Testis (tissue), 2 donors: ENCODE measurements at regions not wholly inside any gene's neighbourhood (a gene's known extent, or its start where the extent isn't known, plus 50 kb on each side); places are given as distances from the start of the nearest gene placed in this dataset.

Source experiments
- CTCF ChIP-seq, 3 experiments: fragments of 450-650 bp in 2 of 3; fragments of 200-600 bp in 1 of 3; sonication (generic) in 1 of 3; IDR thresholded peaks; one replicate each; pipeline ENCODE4 v1.5.1; 2016 to 2019; ENCODE audit warnings: antibody characterized with exemption in 3 of 3, mild to moderate bottlenecking in 2 of 3, moderate library complexity in 1 of 3
- POLR2A ChIP-seq: fragments of 450-650 bp; IDR thresholded peaks from one replicate; pipeline ENCODE4 v1.6.1; 2017; ENCODE audit warnings: antibody characterized with exemption, mild to moderate bottlenecking, moderate library complexity

DNA sequence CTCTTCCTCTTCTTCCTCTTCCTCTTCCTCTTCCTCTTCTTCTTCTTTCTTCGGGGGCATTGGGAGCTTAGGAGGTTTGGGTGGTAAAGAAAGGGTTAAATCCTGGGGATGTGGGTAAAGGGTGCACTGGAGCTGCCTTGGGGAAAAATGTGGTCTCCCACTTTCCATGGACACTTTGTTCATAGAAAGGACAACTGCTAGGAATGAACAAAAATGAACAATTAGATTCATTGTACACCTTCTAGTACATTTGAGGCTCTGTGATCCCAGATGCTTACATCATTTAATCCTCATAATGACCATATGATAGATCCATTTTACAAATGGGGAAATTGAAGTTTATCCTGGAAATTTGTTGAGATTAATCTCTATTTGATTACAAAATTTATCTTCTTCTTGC is 699.7 kb downstream of the TUSC7 start:
- TF ChIP-seq CTCF (IDR thresholded peaks at IDR 0.05): no peak
- no peak for TF ChIP-seq POLR2A
